ENCODE measurements at regions not wholly inside any gene's neighbourhood (a gene's known extent, or its start where the extent isn't known, plus 50 kb on each side); places are given as distances from the start of the nearest gene placed in this dataset.

DNA sequence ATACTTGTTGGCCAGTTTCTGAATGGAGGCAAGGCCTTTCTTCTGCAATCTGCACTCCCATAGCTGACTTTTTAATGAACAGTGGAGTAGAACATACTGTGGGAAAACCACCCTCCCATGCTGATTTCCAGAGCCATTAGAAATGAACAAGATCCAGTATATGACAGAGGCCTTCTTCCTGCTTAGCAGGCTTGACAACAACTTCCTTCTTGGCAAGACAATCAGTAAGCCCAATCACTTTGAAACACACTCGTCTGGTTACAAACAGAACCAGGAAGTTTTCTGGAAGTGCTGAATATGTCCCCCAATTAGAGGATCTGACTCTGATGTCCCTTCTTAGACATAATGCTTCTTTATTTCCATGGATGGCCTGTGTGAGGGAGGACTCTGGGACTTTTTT, 103.4 kb downstream of the SAMD9 start:
- H3K4me3 ChIP-seq, result no peak overlapping the region
- H3K9me3 ChIP-seq (ENCODE audit: low read depth), result no peaks in the 10 kb centered on the region
- no peak overlapping the region for H3K27ac ChIP-seq
- no peaks in the 10 kb centered on the region for H3K36me3 ChIP-seq
- TF ChIP-seq, protein P1, sequence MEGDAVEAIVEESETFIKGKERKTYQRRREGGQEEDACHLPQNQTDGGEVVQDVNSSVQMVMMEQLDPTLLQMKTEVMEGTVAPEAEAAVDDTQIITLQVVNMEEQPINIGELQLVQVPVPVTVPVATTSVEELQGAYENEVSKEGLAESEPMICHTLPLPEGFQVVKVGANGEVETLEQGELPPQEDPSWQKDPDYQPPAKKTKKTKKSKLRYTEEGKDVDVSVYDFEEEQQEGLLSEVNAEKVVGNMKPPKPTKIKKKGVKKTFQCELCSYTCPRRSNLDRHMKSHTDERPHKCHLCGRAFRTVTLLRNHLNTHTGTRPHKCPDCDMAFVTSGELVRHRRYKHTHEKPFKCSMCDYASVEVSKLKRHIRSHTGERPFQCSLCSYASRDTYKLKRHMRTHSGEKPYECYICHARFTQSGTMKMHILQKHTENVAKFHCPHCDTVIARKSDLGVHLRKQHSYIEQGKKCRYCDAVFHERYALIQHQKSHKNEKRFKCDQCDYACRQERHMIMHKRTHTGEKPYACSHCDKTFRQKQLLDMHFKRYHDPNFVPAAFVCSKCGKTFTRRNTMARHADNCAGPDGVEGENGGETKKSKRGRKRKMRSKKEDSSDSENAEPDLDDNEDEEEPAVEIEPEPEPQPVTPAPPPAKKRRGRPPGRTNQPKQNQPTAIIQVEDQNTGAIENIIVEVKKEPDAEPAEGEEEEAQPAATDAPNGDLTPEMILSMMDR (IDR thresholded peaks at IDR 0.05; ENCODE audit: low read depth, low read length), result no peak
- DNase-seq (ENCODE audit: low read depth in 1 of 2, low spot score in 1 of 2), result peak in 1 of 2 donors; percentile 6
- H3K27me3 ChIP-seq, result no peaks in the 10 kb centered on the region
- no peaks in the 10 kb centered on the region for H3K4me1 ChIP-seq (ENCODE audit: low read depth)

DNA sequence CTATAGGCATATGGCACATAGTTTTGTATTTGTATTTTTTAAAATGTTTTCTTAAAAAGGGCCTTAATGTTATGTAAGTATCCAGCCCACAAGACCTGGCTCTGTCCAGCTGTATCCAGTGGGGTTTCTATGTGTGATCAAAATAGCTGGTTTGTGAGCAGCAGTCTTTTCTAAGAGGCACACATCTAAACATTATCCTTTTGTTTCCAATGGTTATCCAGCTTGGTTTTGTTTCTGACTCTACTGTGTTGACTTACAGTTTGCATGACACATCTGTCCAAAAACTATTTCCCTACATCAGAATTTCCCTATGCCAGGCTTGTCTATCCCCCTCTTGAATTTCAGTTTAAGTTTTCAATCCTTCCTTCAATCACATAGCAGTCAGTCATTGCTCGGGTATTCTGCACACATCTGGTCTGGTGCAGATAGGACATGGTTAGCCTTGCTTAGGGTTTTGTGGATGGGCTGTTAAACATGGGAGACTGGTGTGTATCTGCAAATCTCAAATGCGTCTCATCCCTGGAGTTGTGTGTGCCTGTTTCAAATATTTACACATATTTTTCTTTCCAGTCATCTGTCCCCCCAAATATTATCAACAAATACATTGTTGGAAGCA, 104.2 kb downstream of the SAMD9 start:
- Histone ChIP-seq H3K27ac (no peak overlapping the region), H3K4me3 (no peak overlapping the region), H3K4me1 (ENCODE audit: low read depth) (no peaks in the 10 kb centered on the region), H3K36me3 (no peaks in the 10 kb centered on the region), H3K27me3 (no peaks in the 10 kb centered on the region), H3K9me3 (ENCODE audit: low read depth) (no peaks in the 10 kb centered on the region)
- DNase-seq (ENCODE audit: low read depth in 1 of 2, low spot score in 1 of 2), result peak in 1 of 2 donors; percentile 8
- TF ChIP-seq, protein P1 (IDR thresholded peaks at IDR 0.05; ENCODE audit: low read depth, low read length), result no peak

DNA sequence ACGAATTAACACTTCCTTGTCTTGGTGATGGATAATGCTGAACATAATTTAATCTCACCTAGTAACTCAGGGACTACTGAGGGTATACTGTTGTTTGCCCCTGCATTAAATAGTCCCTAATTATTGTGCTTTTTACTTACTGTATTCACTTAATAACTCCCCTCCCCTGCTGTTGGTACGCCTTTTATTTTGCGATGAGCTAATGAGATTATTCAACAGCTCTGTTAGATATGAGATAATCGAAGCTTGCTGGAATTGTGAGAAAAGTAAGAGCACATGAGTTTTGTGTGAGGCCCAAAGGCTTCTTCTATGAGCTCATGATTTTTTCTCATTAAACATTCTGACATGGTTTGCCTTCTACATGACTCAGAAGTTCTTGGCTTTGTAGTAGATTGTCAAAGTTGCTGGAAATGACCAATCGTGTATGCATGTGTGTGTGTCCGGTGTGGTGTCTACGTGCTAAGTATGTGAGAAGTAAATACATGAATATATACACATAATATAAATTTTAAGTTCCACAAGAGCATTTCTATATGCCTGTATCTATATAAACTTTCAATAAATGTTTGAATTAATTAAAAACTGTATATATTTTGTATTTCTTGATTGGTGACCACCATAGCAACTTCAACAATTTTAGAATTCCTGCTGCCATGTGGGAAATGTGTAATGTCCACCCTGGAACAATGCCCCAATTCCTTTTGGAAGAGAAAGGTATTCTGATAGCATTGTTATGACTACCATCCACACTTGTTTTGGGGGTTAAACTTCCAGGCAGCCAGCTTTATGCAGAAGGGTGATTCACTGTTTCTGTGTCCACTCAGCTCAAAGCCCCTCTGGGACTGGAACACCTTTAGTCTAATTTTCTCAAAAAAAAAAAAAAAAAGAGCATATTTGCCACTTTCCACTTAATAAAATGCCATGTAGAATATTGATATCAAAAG, 106.2 kb downstream of the SAMD9 start:
- Histone ChIP-seq H3K4me1 (ENCODE audit: low read depth) (no peaks in the 10 kb centered on the region), H3K4me3 (no peak overlapping the region), H3K27me3 (no peaks in the 10 kb centered on the region), H3K9me3 (ENCODE audit: low read depth) (no peaks in the 10 kb centered on the region), H3K27ac (no peak overlapping the region), H3K36me3 (no peaks in the 10 kb centered on the region)
- DNase-seq (ENCODE audit: low read depth in 1 of 2, low spot score in 1 of 2), result peak in 1 of 2 donors; percentile 91
- TF ChIP-seq, protein P1 (IDR thresholded peaks at IDR 0.05; ENCODE audit: low read depth, low read length), result no peak

DNA sequence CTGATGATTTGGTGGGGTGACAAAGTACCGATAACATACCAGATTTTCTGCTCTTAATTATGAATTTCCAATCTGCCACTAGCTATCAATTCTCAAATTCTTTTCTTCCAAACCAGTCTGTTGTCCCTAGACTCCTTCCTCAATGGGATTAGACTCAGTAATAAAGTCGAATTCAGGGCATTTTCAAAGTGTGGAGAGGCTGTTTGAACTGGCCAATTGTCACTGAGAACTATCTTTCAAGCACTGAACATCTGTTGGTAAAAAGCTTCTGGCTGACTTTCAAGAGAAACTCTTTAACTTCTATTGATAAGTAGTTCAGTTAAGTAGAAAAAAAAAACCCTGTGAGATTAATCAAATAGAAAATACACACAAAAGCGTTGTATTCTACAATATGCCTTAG, 108.9 kb downstream of the SAMD9 start:
- DNase-seq (ENCODE audit: low read depth in 1 of 2, low spot score in 1 of 2), result no peak
- no peaks in the 10 kb centered on the region for H3K36me3 ChIP-seq
- TF ChIP-seq, protein P1 (IDR thresholded peaks at IDR 0.05; ENCODE audit: low read depth, low read length), result no peak

DNA sequence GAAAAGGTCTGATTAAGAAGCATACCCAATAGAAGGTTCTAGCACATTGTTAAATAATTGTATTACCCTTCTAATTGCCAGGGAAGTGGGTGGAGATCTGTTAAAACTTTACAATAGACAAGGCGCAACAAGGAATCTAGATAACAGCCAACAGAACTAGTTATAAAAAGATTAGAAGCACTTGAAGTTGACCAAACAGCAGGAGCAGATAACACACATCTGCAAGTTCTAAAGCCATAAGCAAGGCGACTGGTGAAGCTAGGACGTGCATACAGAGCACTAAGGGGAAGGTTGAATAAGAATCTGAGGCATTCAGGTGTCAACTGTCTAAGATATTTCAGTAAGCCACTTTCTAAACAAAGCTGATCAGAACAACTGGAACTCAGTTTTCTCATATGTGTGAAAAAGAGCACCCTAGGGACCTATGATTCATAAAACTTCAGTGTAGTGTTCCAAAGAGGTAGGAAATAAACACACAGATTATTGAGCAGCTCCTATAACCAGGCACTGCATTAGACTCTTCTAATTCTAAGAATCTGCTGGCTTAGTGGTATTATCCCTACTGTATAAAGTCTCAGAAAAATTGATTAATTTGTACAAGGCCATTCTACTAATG, 111.2 kb downstream of the SAMD9 start:
- H3K36me3 ChIP-seq, result no peaks in the 10 kb centered on the region
- no peaks in the 10 kb centered on the region for H3K9me3 ChIP-seq (ENCODE audit: low read depth)
- H3K4me3 ChIP-seq, result no peak overlapping the region
- DNase-seq (ENCODE audit: low read depth in 1 of 2, low spot score in 1 of 2), result peak in 1 of 2 donors; percentile 2
- no peak overlapping the region for H3K27ac ChIP-seq
- no peaks in the 10 kb centered on the region for H3K4me1 ChIP-seq (ENCODE audit: low read depth)
- no peaks in the 10 kb centered on the region for H3K27me3 ChIP-seq
- TF ChIP-seq, protein P1 (IDR thresholded peaks at IDR 0.05; ENCODE audit: low read depth, low read length), result no peak

More for the DNA sequence above, 108.9 kb downstream of the SAMD9 start:
- no peak overlapping the region for H3K27ac ChIP-seq
- no peaks in the 10 kb centered on the region for H3K4me1 ChIP-seq (ENCODE audit: low read depth)
- H3K9me3 ChIP-seq (ENCODE audit: low read depth), result no peaks in the 10 kb centered on the region
- H3K27me3 ChIP-seq, result no peaks in the 10 kb centered on the region
- H3K4me3 ChIP-seq, result no peak overlapping the region
